ENCODE measurements at regions not wholly inside any gene's neighbourhood (a gene's known extent, or its start where the extent isn't known, plus 50 kb on each side); places are given as distances from the start of the nearest gene placed in this dataset.
"Not testable (repeated sequence)": the region's sequence is repeated elsewhere in the genome, so short reads cannot be mapped to it uniquely, and the experiment has no call there.

DNA sequence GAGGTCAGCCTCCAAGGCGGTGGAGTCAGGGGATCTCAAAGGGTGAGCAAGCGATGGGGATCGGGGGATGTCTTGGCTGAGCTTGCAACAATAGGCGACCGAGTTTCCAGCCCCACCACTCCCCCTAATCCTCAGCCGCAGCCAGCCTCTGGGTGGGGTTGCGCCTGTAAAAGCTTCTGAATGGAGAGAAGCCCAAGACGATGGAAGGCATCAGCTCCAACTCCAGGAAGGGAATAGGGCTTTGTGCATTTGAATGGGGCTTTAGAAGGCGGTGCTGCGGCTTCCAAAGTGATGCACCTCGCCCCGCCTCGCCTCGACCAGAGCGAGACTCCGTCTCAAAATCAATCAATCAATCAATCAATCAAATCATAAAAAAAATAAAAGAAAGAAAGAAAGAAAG, 1946.4 kb upstream of the DEFB115 start:
- not testable (repeated sequence) for H2AFZ ChIP-seq (ENCODE audit: low read length); H4K20me1 ChIP-seq (ENCODE audit: insufficient read depth, low read length); H3K79me2 ChIP-seq (ENCODE audit: insufficient read depth, low read length); H3K4me2 ChIP-seq (ENCODE audit: insufficient read depth, low read length); H3K4me1 ChIP-seq (ENCODE audit: insufficient read depth, low read length); H3K27me3 ChIP-seq (ENCODE audit: insufficient read depth, low read length); H3K36me3 ChIP-seq (ENCODE audit: insufficient read depth, low read length); H3K27ac ChIP-seq (ENCODE audit: low read depth, low read length); DNase-seq (ENCODE audit: insufficient read length, low spot score, missing footprints); H3K4me3 ChIP-seq (ENCODE audit: insufficient read depth, low read length); H3K9me3 ChIP-seq (ENCODE audit: low read depth, low read length)

DNA sequence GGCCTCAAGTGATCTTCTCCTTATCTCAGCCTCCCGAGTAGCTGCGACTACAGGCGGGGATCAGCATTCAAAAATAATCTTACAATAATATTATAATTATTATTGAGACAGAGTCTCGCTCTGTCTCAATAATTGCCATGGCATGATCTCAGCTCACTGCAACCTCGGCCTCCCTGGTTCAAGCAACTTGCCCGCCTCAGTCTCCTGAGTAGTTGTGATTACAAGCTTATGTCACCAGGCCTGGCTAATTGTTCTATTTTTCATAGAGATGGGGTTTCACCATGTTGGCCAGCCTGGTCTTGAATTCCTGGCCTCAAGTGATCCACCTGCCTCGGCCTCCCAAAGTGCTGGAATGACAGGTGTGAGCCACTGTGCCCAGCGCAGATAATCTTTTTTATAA, 1944.8 kb upstream of the DEFB115 start:
- H2AFZ ChIP-seq (ENCODE audit: low read length); H3K27ac ChIP-seq (ENCODE audit: low read depth, low read length); H3K4me2 ChIP-seq (ENCODE audit: insufficient read depth, low read length); DNase-seq (ENCODE audit: insufficient read length, low spot score, missing footprints); H3K4me1 ChIP-seq (ENCODE audit: insufficient read depth, low read length); H3K27me3 ChIP-seq (ENCODE audit: insufficient read depth, low read length); H3K9me3 ChIP-seq (ENCODE audit: low read depth, low read length); H3K79me2 ChIP-seq (ENCODE audit: insufficient read depth, low read length); H4K20me1 ChIP-seq (ENCODE audit: insufficient read depth, low read length); H3K36me3 ChIP-seq (ENCODE audit: insufficient read depth, low read length); H3K4me3 ChIP-seq (ENCODE audit: insufficient read depth, low read length): not testable (repeated sequence)

DNA sequence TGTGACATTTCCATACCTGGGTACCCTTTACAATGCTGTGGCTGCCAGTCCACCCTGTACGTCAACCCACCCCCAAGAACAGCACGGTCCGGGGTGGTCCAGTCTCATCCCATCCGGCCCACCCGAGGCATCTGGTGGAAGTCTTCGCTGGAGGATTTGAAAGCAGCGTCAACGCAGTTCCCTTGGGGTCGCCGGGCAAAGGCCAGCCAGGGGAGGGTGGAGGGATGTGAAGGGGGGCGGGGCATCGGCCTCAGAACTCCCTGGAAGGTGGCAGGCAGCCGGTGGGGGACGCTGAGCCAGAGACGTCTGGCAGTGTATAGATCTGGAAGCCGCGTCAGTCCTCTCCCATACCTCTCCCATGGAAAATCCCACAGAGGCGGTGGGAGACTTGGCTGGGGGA, 1944.0 kb upstream of the DEFB115 start:
- TF ChIP-seq, protein P1, sequence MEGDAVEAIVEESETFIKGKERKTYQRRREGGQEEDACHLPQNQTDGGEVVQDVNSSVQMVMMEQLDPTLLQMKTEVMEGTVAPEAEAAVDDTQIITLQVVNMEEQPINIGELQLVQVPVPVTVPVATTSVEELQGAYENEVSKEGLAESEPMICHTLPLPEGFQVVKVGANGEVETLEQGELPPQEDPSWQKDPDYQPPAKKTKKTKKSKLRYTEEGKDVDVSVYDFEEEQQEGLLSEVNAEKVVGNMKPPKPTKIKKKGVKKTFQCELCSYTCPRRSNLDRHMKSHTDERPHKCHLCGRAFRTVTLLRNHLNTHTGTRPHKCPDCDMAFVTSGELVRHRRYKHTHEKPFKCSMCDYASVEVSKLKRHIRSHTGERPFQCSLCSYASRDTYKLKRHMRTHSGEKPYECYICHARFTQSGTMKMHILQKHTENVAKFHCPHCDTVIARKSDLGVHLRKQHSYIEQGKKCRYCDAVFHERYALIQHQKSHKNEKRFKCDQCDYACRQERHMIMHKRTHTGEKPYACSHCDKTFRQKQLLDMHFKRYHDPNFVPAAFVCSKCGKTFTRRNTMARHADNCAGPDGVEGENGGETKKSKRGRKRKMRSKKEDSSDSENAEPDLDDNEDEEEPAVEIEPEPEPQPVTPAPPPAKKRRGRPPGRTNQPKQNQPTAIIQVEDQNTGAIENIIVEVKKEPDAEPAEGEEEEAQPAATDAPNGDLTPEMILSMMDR (IDR thresholded peaks at IDR 0.05; ENCODE audit: extremely low read depth, low read depth, low read length): no peak
- H3K4me2 ChIP-seq (ENCODE audit: insufficient read depth, low read length): no peak overlapping the region

DNA sequence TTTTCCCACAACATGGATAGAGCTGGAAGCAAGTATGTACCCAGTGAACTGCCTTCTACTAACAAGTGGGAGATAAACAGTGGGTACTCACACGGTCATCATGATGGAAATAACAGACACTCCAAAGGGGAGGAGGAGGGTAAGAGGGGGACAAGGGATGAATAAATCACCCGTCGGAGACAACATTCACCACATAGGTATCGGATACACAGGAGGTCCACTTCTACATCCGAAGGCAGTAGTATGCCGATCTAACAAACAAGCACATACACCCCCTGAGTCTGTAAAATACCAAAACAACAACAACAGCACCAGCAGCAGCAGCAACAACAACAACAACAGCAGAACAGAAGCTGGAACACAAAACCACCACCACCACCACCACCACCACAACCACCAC, 1943.2 kb upstream of the DEFB115 start:
- Histone ChIP-seq H3K36me3 (ENCODE audit: insufficient read depth, low read length) (no peaks in the 10 kb centered on the region), H3K9me3 (ENCODE audit: low read depth, low read length) (no peaks in the 10 kb centered on the region), H3K4me1 (ENCODE audit: insufficient read depth, low read length) (no peaks in the 10 kb centered on the region), H3K27me3 (ENCODE audit: insufficient read depth, low read length) (no peaks in the 10 kb centered on the region), H3K27ac (ENCODE audit: low read depth, low read length) (no peak overlapping the region), H2AFZ (ENCODE audit: low read length) (no peak overlapping the region), H4K20me1 (ENCODE audit: insufficient read depth, low read length) (no peaks in the 10 kb centered on the region), H3K4me2 (ENCODE audit: insufficient read depth, low read length) (no peak overlapping the region), H3K79me2 (ENCODE audit: insufficient read depth, low read length) (no peaks in the 10 kb centered on the region), H3K4me3 (ENCODE audit: insufficient read depth, low read length) (no peak overlapping the region)
- DNase-seq (ENCODE audit: insufficient read length, low spot score, missing footprints): peak; percentile 55
- TF ChIP-seq, protein P1 (IDR thresholded peaks at IDR 0.05; ENCODE audit: extremely low read depth, low read depth, low read length): no peak

More for the DNA sequence above, 1944.0 kb upstream of the DEFB115 start:
- Histone ChIP-seq H3K27ac (ENCODE audit: low read depth, low read length) (no peak overlapping the region), H2AFZ (ENCODE audit: low read length) (no peak overlapping the region), H3K4me3 (ENCODE audit: insufficient read depth, low read length) (no peak overlapping the region), H3K27me3 (ENCODE audit: insufficient read depth, low read length) (no peaks in the 10 kb centered on the region), H3K4me1 (ENCODE audit: insufficient read depth, low read length) (no peaks in the 10 kb centered on the region), H3K9me3 (ENCODE audit: low read depth, low read length) (no peaks in the 10 kb centered on the region), H3K36me3 (ENCODE audit: insufficient read depth, low read length) (no peaks in the 10 kb centered on the region), H3K79me2 (ENCODE audit: insufficient read depth, low read length) (no peaks in the 10 kb centered on the region), H4K20me1 (ENCODE audit: insufficient read depth, low read length) (no peaks in the 10 kb centered on the region)
- DNase-seq (ENCODE audit: insufficient read length, low spot score, missing footprints): no peak

DNA sequence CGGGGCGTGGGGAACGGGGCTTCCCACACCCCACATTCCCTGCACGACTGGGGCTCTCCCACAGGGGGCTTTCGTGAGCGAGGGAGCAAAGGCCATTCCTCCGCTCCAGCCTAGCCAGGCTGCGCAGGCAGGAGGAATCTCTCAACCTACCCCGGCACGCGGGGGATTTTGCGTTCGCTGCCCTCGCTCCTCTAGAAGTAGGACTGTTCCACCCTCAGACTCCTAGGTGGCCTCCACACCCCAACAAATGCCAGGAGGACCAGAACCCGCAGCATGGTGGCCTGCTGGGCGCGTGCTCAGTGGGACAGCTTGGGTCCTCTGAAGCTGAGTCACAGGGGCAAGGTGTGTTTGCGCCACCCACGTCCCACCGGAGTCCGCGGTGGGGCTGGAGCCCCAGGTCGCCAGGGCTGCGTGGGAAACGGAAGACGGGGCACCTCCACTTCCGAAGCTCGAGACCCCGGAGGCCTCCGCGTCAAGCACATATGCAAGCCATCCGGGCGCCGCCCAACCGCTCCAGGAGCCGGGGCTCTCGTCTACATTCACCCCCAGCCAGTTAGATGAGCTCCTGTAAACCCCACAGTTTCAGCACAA, 1938.5 kb upstream of the DEFB115 start:
- Histone ChIP-seq H3K4me1 (ENCODE audit: insufficient read depth, low read length) (no peaks in the 10 kb centered on the region), H3K27me3 (ENCODE audit: insufficient read depth, low read length) (no peaks in the 10 kb centered on the region), H3K36me3 (ENCODE audit: insufficient read depth, low read length) (no peaks in the 10 kb centered on the region), H3K27ac (ENCODE audit: low read depth, low read length) (no peak overlapping the region), H3K79me2 (ENCODE audit: insufficient read depth, low read length) (no peaks in the 10 kb centered on the region), H2AFZ (ENCODE audit: low read length) (no peak overlapping the region), H3K9me3 (ENCODE audit: low read depth, low read length) (no peaks in the 10 kb centered on the region), H3K4me3 (ENCODE audit: insufficient read depth, low read length) (no peak overlapping the region), H4K20me1 (ENCODE audit: insufficient read depth, low read length) (no peaks in the 10 kb centered on the region), H3K4me2 (ENCODE audit: insufficient read depth, low read length) (no peak overlapping the region)
- no peak for DNase-seq (ENCODE audit: insufficient read length, low spot score, missing footprints)
- TF ChIP-seq, protein P1 (IDR thresholded peaks at IDR 0.05; ENCODE audit: extremely low read depth, low read depth, low read length): no peak
